Testis (tissue), 2 donors: ENCODE measurements at regions not wholly inside any gene's neighbourhood (a gene's known extent, or its start where the extent isn't known, plus 50 kb on each side); places are given as distances from the start of the nearest gene placed in this dataset.

Experiments
- DNase-seq: peaks from one replicate; pipeline ENCODE4 v3.0.0-alpha.2; 2019
- H3K27ac ChIP-seq, 2 donors: fragments of 200-600 bp; sonication (generic); one replicate each; pipeline ENCODE4 v1.5.1; 2019
- H3K27me3 ChIP-seq: fragments of 200-600 bp; sonication (generic); one replicate; pipeline ENCODE4 v1.5.1; 2019
- H3K36me3 ChIP-seq: fragments of 200-600 bp; sonication (generic); one replicate; pipeline ENCODE4 v1.5.1; 2017; ENCODE audit warnings: low read depth; ENCODE audit errors: missing control alignments
- H3K4me1 ChIP-seq: fragments of 200-600 bp; sonication (generic); one replicate; pipeline ENCODE4 v1.5.1; 2019
- H3K4me3 ChIP-seq, 2 donors: fragments of 200-600 bp; sonication (generic); one replicate each; pipeline ENCODE4 v1.5.1; 2017 to 2019
- H3K9me3 ChIP-seq: fragments of 200-600 bp; sonication (generic); one replicate; pipeline ENCODE4 v1.5.1; 2017
- CTCF ChIP-seq, 3 experiments: fragments of 450-650 bp in 2 of 3; fragments of 200-600 bp in 1 of 3; sonication (generic) in 1 of 3; IDR thresholded peaks; one replicate each; pipeline ENCODE4 v1.5.1; 2016 to 2019; ENCODE audit warnings: antibody characterized with exemption in 3 of 3, mild to moderate bottlenecking in 2 of 3, moderate library complexity in 1 of 3
- POLR2A ChIP-seq: fragments of 450-650 bp; IDR thresholded peaks from one replicate; pipeline ENCODE4 v1.6.1; 2017; ENCODE audit warnings: antibody characterized with exemption, mild to moderate bottlenecking, moderate library complexity
- WGBS, 2 donors: methylation state at CpG; one replicate each; pipeline ENCODE4 v1.1.5; 2018; 5-methylcytosine and 5-hydroxymethylcytosine counted together
- intact Hi-C: fragments of 100-400 bp; cut with DNase I; formaldehyde crosslinking; loops from one replicate; pipeline ENCODE4 v1.15.1; 2023; ENCODE audit warnings: low total_unique reads

- no peak overlapping the region for H3K27ac ChIP-seq
- H3K36me3 ChIP-seq: no peaks in the 10 kb centered on the region
- H3K4me1 ChIP-seq: no peaks in the 10 kb centered on the region
- DNase-seq: no peak
- 95 to 100% methylated on average over 1 of the region's 1 CpG for WGBS, 2 donors
- TF ChIP-seq POLR2A (no peak), CTCF (IDR thresholded peaks at IDR 0.05) (no peak)
- H3K27me3 ChIP-seq: no peaks in the 10 kb centered on the region
- intact Hi-C loops: no loop called here
- no peaks in the 10 kb centered on the region for H3K9me3 ChIP-seq
- no peak overlapping the region for H3K4me3 ChIP-seq
These were observed 243.6 kb downstream of the PRELID2 start for GRCh38 chr5:145591578-145591977.

DNA sequence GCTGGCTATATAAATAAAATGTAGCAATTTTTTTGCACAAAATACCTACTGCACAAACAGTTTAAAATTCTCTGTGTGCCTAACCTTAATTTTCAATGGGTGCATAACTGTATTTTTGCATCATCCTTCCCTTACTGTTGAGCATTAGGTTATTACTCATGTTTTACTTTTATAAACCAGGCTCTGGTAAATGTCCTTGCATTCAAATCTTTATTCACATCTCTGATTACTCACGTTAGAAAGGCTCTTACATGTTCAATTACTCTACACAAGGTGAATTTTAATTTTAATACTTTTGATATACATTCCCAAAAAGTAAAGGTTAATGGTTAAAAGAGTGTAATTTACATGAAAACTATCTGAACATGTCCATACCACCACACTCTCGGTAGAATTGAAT, 246.1 kb downstream of the PRELID2 start:
- intact Hi-C loops: no loop called here
- WGBS, 2 donors: 78% methylated on average over 2 of the region's 2 CpGs
- H3K27me3 ChIP-seq: no peaks in the 10 kb centered on the region

GRCh38 chr5:145588558-145588957, 246.6 kb downstream of the PRELID2 start:
- 63% methylated on average over 2 of the region's 2 CpGs for WGBS, 2 donors
- Histone ChIP-seq H3K27ac (no peak overlapping the region), H3K36me3 (no peaks in the 10 kb centered on the region), H3K9me3 (no peaks in the 10 kb centered on the region), H3K4me1 (no peaks in the 10 kb centered on the region), H3K4me3 (no peak overlapping the region), H3K27me3 (no peaks in the 10 kb centered on the region)
- TF ChIP-seq CTCF (IDR thresholded peaks at IDR 0.05) (no peak), POLR2A (no peak)
- intact Hi-C loops: no loop called here
- DNase-seq: no peak

More for the DNA sequence above, 246.1 kb downstream of the PRELID2 start:
- Histone ChIP-seq H3K4me1 (no peaks in the 10 kb centered on the region), H3K27ac (no peak overlapping the region), H3K9me3 (no peaks in the 10 kb centered on the region), H3K4me3 (no peak overlapping the region), H3K36me3 (no peaks in the 10 kb centered on the region)
- DNase-seq: no peak
- TF ChIP-seq CTCF (IDR thresholded peaks at IDR 0.05) (no peak), POLR2A (no peak)

DNA sequence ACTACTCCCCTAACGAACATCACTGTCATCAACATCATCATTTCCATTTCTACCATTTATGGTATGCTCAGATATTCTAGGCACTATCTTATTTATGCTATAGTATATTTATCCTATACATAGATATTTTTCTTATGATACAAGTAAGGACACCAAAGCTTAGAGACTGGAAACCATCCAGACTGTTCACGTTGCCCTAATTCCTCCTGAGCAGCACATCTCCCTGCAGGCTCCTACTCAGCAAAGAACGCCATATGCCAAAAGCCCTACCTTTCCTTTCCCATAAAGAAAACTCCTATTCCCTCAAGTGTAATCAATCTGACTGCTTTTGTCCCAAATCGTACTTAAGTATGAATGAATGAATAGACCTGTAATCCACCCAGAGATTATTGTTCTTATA, 247.0 kb downstream of the PRELID2 start:
- 65 to 82% methylated on average over 4 of the region's 4 CpGs for WGBS, 2 donors
- no peak overlapping the region for H3K27ac ChIP-seq
- no peak overlapping the region for H3K4me3 ChIP-seq
- no peak for DNase-seq
- no peaks in the 10 kb centered on the region for H3K4me1 ChIP-seq
- H3K9me3 ChIP-seq: no peaks in the 10 kb centered on the region
- TF ChIP-seq CTCF (IDR thresholded peaks at IDR 0.05) (no peak), POLR2A (no peak)
- intact Hi-C loops: no loop called here
- H3K27me3 ChIP-seq: no peaks in the 10 kb centered on the region
- no peaks in the 10 kb centered on the region for H3K36me3 ChIP-seq

- Histone ChIP-seq H3K36me3 (no peaks in the 10 kb centered on the region), H3K9me3 (no peaks in the 10 kb centered on the region), H3K4me3 (no peak overlapping the region), H3K4me1 (no peaks in the 10 kb centered on the region), H3K27me3 (no peaks in the 10 kb centered on the region), H3K27ac (no peak overlapping the region)
- TF ChIP-seq CTCF (IDR thresholded peaks at IDR 0.05): no peak
- no peak for TF ChIP-seq POLR2A
- WGBS, 2 donors: 45 to 56% methylated on average over 1 of the region's 1 CpG
- DNase-seq: no peak
- intact Hi-C loops: no loop called here
These were observed 247.4 kb downstream of the PRELID2 start for GRCh38 chr5:145587710-145588109.
